Trophoblast cell (in vitro differentiated cells and primary cell): ENCODE measurements at regions not wholly inside any gene's neighbourhood (a gene's known extent, or its start where the extent isn't known, plus 50 kb on each side); places are given as distances from the start of the nearest gene placed in this dataset.
"Not testable (repeated sequence)": the region's sequence is repeated elsewhere in the genome, so short reads cannot be mapped to it uniquely, and the experiment has no call there.

Experiments used
- DNase-seq, 2 donors: peaks; one replicate each; pipeline ENCODE4 v3.0.0-alpha.2; 2016
- H2AFZ ChIP-seq: 2 replicates; pipeline ENCODE4 v1.6.1; 2013; ENCODE audit warnings: low read length, moderate library complexity, mild to moderate bottlenecking; ENCODE audit not compliant: insufficient read depth, poor library complexity
- H2AK5ac ChIP-seq: 2 replicates; pipeline ENCODE4 v1.6.1; 2013; ENCODE audit warnings: mild to moderate bottlenecking, low read length
- H2BK120ac ChIP-seq: 2 replicates; pipeline ENCODE4 v1.6.1; 2013; ENCODE audit warnings: low read length, mild to moderate bottlenecking, moderate library complexity; ENCODE audit not compliant: insufficient read depth, poor library complexity
- H2BK12ac ChIP-seq: 2 replicates; pipeline ENCODE4 v1.6.1; 2013; ENCODE audit warnings: mild to moderate bottlenecking, low read length, moderate library complexity
- H2BK5ac ChIP-seq: 2 replicates; pipeline ENCODE4 v1.6.1; 2013; ENCODE audit warnings: low read length, low read depth, moderate library complexity, mild to moderate bottlenecking; ENCODE audit not compliant: poor library complexity
- H3K14ac ChIP-seq: 2 replicates; pipeline ENCODE4 v1.6.1; 2013; ENCODE audit warnings: mild to moderate bottlenecking, low read length
- H3K18ac ChIP-seq: 2 replicates; pipeline ENCODE4 v1.6.1; 2013; ENCODE audit warnings: mild to moderate bottlenecking, low read length
- H3K23ac ChIP-seq: 2 replicates; pipeline ENCODE4 v1.6.1; 2013; ENCODE audit warnings: low read length
- H3K27ac ChIP-seq: 2 replicates; pipeline ENCODE4 v1.5.1; 2013; ENCODE audit warnings: low read depth, mild to moderate bottlenecking, inconsistent platforms, low read length, moderate library complexity
- H3K27me3 ChIP-seq: 2 replicates; pipeline ENCODE4 v1.6.1; 2013; ENCODE audit warnings: inconsistent platforms, mild to moderate bottlenecking, low read length, moderate library complexity; ENCODE audit not compliant: insufficient read depth
- H3K36me3 ChIP-seq, 2 experiments: 1 replicate in 1 of 2; 2 replicates in 1 of 2; pipeline ENCODE4 v1.6.1; 2013; ENCODE audit warnings: low read length in 2 of 2, mild to moderate bottlenecking in 2 of 2, moderate library complexity in 1 of 2; ENCODE audit not compliant: insufficient read depth in 2 of 2, control insufficient read depth in 1 of 2
- H3K4ac ChIP-seq: 2 replicates; pipeline ENCODE4 v1.6.1; 2013; ENCODE audit warnings: low read depth, mild to moderate bottlenecking, low read length, moderate library complexity
- H3K4me1 ChIP-seq, 2 experiments: 1 replicate in 1 of 2; 2 replicates in 1 of 2; pipeline ENCODE4 v1.6.1; 2013; ENCODE audit warnings: low read length in 2 of 2, mild to moderate bottlenecking in 2 of 2, moderate library complexity in 1 of 2; ENCODE audit not compliant: insufficient read depth in 2 of 2, control insufficient read depth in 1 of 2
- H3K4me2 ChIP-seq: 2 replicates; pipeline ENCODE4 v1.6.1; 2013; ENCODE audit warnings: inconsistent platforms, mild to moderate bottlenecking, low read length, moderate library complexity
- H3K4me3 ChIP-seq: 2 replicates; pipeline ENCODE4 v1.5.1; 2013; ENCODE audit warnings: mild to moderate bottlenecking, low read depth, low read length, inconsistent platforms
- H3K79me1 ChIP-seq: one replicate; pipeline ENCODE4 v1.6.1; 2013; ENCODE audit warnings: low read length
- H3K79me2 ChIP-seq: 2 replicates; pipeline ENCODE4 v1.6.1; 2013; ENCODE audit warnings: low read length, mild to moderate bottlenecking; ENCODE audit not compliant: control insufficient read depth, insufficient read depth, poor library complexity
- H3K9ac ChIP-seq: 2 replicates; pipeline ENCODE4 v1.6.1; 2013; ENCODE audit warnings: mild to moderate bottlenecking, low read length
- H3K9me3 ChIP-seq: 2 replicates; pipeline ENCODE4 v1.6.1; 2013; ENCODE audit warnings: low read depth, mild to moderate bottlenecking, control low read depth, inconsistent platforms, low read length; ENCODE audit not compliant: insufficient read depth
- H4K12ac ChIP-seq: 2 replicates; pipeline ENCODE4 v1.6.1; 2013; ENCODE audit warnings: low read depth, mild to moderate bottlenecking, low read length, moderate library complexity
- H4K8ac ChIP-seq: 2 replicates; pipeline ENCODE4 v1.6.1; 2013; ENCODE audit warnings: low read depth, mild to moderate bottlenecking, low read length, moderate library complexity
- H4K91ac ChIP-seq: one replicate; pipeline ENCODE4 v1.6.1; 2013; ENCODE audit warnings: low read depth, mild to moderate bottlenecking, low read length, moderate library complexity
- WGBS: extraction: QIAGEN DNeasy Blood & Tissue Kit; methylation state at CpG from one replicate; pipeline ENCODE4 v1.1.7; 2013; ENCODE audit warnings: missing lambda C conversion rate; ENCODE audit not compliant: insufficient read length, insufficient coverage; ENCODE audit errors: extremely low coverage; 5-methylcytosine and 5-hydroxymethylcytosine counted together

- H3K4me2 ChIP-seq, H2AK5ac ChIP-seq, H3K9me3 ChIP-seq, H3K14ac ChIP-seq, H3K36me3 ChIP-seq, H3K18ac ChIP-seq, H3K23ac ChIP-seq, H3K4ac ChIP-seq, H3K27me3 ChIP-seq, H4K12ac ChIP-seq, H3K79me1 ChIP-seq, DNase-seq, H2BK5ac ChIP-seq, H2BK120ac ChIP-seq, H4K91ac ChIP-seq, H3K79me2 ChIP-seq, H3K4me3 ChIP-seq, H3K4me1 ChIP-seq, H4K8ac ChIP-seq, H2AFZ ChIP-seq, H3K9ac ChIP-seq, H2BK12ac ChIP-seq, H3K27ac ChIP-seq: not testable (repeated sequence)
- WGBS = no CpG with 5 or more reads among the region's 3 CpGs
Measured at GRCh38 chr6:69450493-69450892, 346.3 kb downstream of the LMBRD1 start.

DNA sequence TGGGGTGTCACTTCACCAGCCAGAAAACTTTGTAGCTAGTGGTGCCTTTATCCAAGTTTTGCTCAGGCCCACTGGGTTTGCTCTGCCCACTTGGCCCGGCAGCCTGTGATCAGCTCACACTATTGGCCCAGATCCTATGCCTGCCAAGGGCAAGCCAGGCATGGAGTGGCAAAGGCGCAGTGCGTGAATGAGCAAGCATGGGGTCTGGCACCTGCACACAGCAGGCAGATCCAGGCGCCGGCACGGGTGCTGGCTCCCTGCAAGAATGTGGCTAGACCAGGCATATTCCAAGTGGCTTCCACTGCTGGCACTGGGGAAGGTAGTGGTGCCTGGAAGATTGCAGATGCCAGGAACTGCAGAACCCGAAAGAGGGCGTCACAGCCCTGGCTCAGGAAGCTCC, 346.9 kb downstream of the LMBRD1 start:
- Histone ChIP-seq H3K4me3 (no peak overlapping the region), H3K27ac (no peak overlapping the region)

More for the DNA sequence above, 346.9 kb downstream of the LMBRD1 start:
- H3K18ac ChIP-seq = no peak overlapping the region
- no peak overlapping the region for H3K23ac ChIP-seq
- H2BK12ac ChIP-seq = no peak overlapping the region
- H2AK5ac ChIP-seq = no peak overlapping the region
- no peak overlapping the region for H3K4ac ChIP-seq
- H4K8ac ChIP-seq = no peak overlapping the region
- no peak overlapping the region for H4K91ac ChIP-seq
- H3K4me1 ChIP-seq = no peaks in the 10 kb centered on the region
- peaks cover 1% of the 10 kb centered on the region for H3K79me2 ChIP-seq
- WGBS = no CpG with 5 or more reads among the region's 8 CpGs
- H3K4me2 ChIP-seq = no peak overlapping the region
- no peak overlapping the region for H2BK5ac ChIP-seq
- no peak overlapping the region for H2AFZ ChIP-seq
- H4K12ac ChIP-seq = no peak overlapping the region
- H2BK120ac ChIP-seq = no peak overlapping the region
- DNase-seq = no peak
- H3K27me3 ChIP-seq = no peaks in the 10 kb centered on the region
- H3K9ac ChIP-seq = no peak overlapping the region
- H3K36me3 ChIP-seq = peaks cover 0 to 2% of the 10 kb centered on the region in 2 experiments
- H3K14ac ChIP-seq = no peak overlapping the region
- H3K79me1 ChIP-seq = no peaks in the 10 kb centered on the region
- peaks cover 2% of the 10 kb centered on the region for H3K9me3 ChIP-seq
